MM.1S (cell line): ENCODE measurements at regions not wholly inside any gene's neighbourhood (a gene's known extent, or its start where the extent isn't known, plus 50 kb on each side); places are given as distances from the start of the nearest gene placed in this dataset.
"Not testable (repeated sequence)": the region's sequence is repeated elsewhere in the genome, so short reads cannot be mapped to it uniquely, and the experiment has no call there.

ENCODE experiments used
- DNase-seq: peaks from one replicate; pipeline ENCODE4 v3.0.0-alpha.2; 2015
- H2AFZ ChIP-seq: fragments of 300-600 bp; sonication (generic); 2 replicates; pipeline ENCODE4 v1.6.0; 2016; ENCODE audit warnings: antibody characterized with exemption, low read length
- H3F3A ChIP-seq: fragments of 300-600 bp; sonication (generic); 2 replicates; pipeline ENCODE4 v1.6.1; 2016; ENCODE audit warnings: mild to moderate bottlenecking, antibody characterized with exemption, low read length, moderate library complexity, mixed read lengths; ENCODE audit not compliant: insufficient read depth
- H3K27ac ChIP-seq: fragments of 300-600 bp; sonication (generic); 2 replicates; pipeline ENCODE4 v1.5.1; 2016; ENCODE audit warnings: mild to moderate bottlenecking, low read length
- H3K27me3 ChIP-seq: fragments of 300-600 bp; sonication (generic); replicated peaks from 2 replicates; pipeline ENCODE4 v1.6.0; 2016; ENCODE audit warnings: low read length; ENCODE audit not compliant: insufficient read depth
- H3K36me3 ChIP-seq: fragments of 300-600 bp; sonication (generic); replicated peaks from 2 replicates; pipeline ENCODE4 v1.6.1; 2016; ENCODE audit warnings: mild to moderate bottlenecking, low read length, mixed read lengths; ENCODE audit not compliant: insufficient read depth
- H3K4me1 ChIP-seq: fragments of 300-600 bp; sonication (generic); 2 replicates; pipeline ENCODE4 v1.6.1; 2016; ENCODE audit warnings: low read length, mixed read lengths
- H3K4me2 ChIP-seq: fragments of 300-600 bp; sonication (generic); 2 replicates; pipeline ENCODE4 v1.6.0; 2016; ENCODE audit warnings: low read depth, low read length
- H3K4me3 ChIP-seq: fragments of 300-600 bp; sonication (generic); 2 replicates; pipeline ENCODE4 v1.5.1; 2016; ENCODE audit warnings: low read length, mixed read lengths
- H3K79me2 ChIP-seq: fragments of 300-600 bp; sonication (generic); 2 replicates; pipeline ENCODE4 v1.6.1; 2016; ENCODE audit warnings: mixed run types, low read length, mixed read lengths
- H3K9ac ChIP-seq: fragments of 300-600 bp; sonication (generic); 2 replicates; pipeline ENCODE4 v1.6.1; 2016; ENCODE audit warnings: low read length, mixed read lengths
- H3K9me2 ChIP-seq: fragments of 300-600 bp; sonication (generic); replicated peaks from 2 replicates; pipeline ENCODE4 v1.6.1; 2016; ENCODE audit warnings: mild to moderate bottlenecking, low read length, mixed read lengths; ENCODE audit not compliant: insufficient read depth
- H3K9me3 ChIP-seq: fragments of 300-600 bp; sonication (generic); replicated peaks from 2 replicates; pipeline ENCODE4 v1.6.1; 2016; ENCODE audit warnings: mild to moderate bottlenecking, low read length, mixed read lengths; ENCODE audit not compliant: insufficient read depth
- H4K20me1 ChIP-seq: fragments of 300-600 bp; sonication (generic); 2 replicates; pipeline ENCODE4 v1.6.1; 2016; ENCODE audit warnings: mild to moderate bottlenecking, low read length, moderate library complexity, mixed read lengths; ENCODE audit not compliant: insufficient read depth
- EZH2 ChIP-seq: fragments of 300-600 bp; sonication (generic); optimal IDR thresholded peaks from 2 replicates; pipeline ENCODE3; 2017; ENCODE audit warnings: low read depth, mild to moderate bottlenecking, antibody characterized with exemption, low read length, mixed read lengths
- EZH2phosphoT487 ChIP-seq: fragments of 300-600 bp; sonication (generic); IDR thresholded peaks from 2 replicates; pipeline ENCODE4 v1.6.1; 2018; ENCODE audit warnings: antibody characterized with exemption, low read length
- TF ChIP-seq, protein P1 (sequence below): fragments of 300-600 bp; sonication (generic); IDR thresholded peaks from 2 replicates; pipeline ENCODE4 v1.5.1; 2016; ENCODE audit warnings: antibody characterized with exemption, low read length, mixed read lengths

DNA sequence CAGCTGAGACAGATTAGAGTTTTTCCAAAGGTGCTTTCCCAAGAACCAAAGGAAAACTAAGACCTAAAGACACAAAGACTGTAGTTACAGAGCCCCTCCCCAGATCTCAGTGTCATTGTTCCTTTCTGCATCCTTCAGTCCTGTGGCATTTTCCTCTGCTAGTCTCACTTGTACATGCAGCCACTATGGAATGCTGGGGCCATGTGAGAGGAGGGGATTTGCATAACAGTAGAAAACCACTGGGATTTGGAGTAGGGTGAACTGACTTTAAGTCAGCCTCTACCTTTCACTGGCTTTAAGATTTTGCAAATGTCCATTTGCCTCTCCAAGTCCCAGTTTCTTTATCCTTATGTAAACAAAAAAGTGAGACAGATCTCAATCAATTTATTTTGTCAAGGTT is 119.4 kb upstream of the F3 start:
- Histone ChIP-seq H3K9me3 (no peaks in the 10 kb centered on the region), H3K4me3 (no peak overlapping the region), H3K79me2 (no peaks in the 10 kb centered on the region), H3K4me2 (no peak overlapping the region), H3K9me2 (no peaks in the 10 kb centered on the region), H4K20me1 (no peaks in the 10 kb centered on the region), H3F3A (no peaks in the 10 kb centered on the region), H3K4me1 (no peaks in the 10 kb centered on the region), H2AFZ (no peak overlapping the region), H3K9ac (no peak overlapping the region), H3K27ac (no peak overlapping the region), H3K27me3 (no peaks in the 10 kb centered on the region), H3K36me3 (no peaks in the 10 kb centered on the region)
- TF ChIP-seq, protein P1, sequence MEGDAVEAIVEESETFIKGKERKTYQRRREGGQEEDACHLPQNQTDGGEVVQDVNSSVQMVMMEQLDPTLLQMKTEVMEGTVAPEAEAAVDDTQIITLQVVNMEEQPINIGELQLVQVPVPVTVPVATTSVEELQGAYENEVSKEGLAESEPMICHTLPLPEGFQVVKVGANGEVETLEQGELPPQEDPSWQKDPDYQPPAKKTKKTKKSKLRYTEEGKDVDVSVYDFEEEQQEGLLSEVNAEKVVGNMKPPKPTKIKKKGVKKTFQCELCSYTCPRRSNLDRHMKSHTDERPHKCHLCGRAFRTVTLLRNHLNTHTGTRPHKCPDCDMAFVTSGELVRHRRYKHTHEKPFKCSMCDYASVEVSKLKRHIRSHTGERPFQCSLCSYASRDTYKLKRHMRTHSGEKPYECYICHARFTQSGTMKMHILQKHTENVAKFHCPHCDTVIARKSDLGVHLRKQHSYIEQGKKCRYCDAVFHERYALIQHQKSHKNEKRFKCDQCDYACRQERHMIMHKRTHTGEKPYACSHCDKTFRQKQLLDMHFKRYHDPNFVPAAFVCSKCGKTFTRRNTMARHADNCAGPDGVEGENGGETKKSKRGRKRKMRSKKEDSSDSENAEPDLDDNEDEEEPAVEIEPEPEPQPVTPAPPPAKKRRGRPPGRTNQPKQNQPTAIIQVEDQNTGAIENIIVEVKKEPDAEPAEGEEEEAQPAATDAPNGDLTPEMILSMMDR, result no peak
- no peak for TF ChIP-seq EZH2
- TF ChIP-seq EZH2phosphoT487, result no peak
- no peak for DNase-seq

GRCh38 chr1:94660258-94660657 is 118.7 kb upstream of the F3 start:
- Histone ChIP-seq H3F3A (no peaks in the 10 kb centered on the region), H3K4me1 (no peaks in the 10 kb centered on the region), H3K4me3 (no peak overlapping the region), H3K27me3 (no peaks in the 10 kb centered on the region), H3K4me2 (no peak overlapping the region), H3K27ac (no peak overlapping the region), H4K20me1 (no peaks in the 10 kb centered on the region), H3K9ac (no peak overlapping the region), H2AFZ (no peak overlapping the region), H3K79me2 (no peaks in the 10 kb centered on the region), H3K36me3 (no peaks in the 10 kb centered on the region), H3K9me3 (no peaks in the 10 kb centered on the region), H3K9me2 (no peaks in the 10 kb centered on the region)
- no peak for DNase-seq
- TF ChIP-seq, protein P1, result no peak
- TF ChIP-seq EZH2, result no peak
- TF ChIP-seq EZH2phosphoT487, result no peak

- H3K27me3 ChIP-seq, DNase-seq, H3K4me1 ChIP-seq, H3K9me3 ChIP-seq, H3K9ac ChIP-seq, H3K79me2 ChIP-seq, H3K9me2 ChIP-seq, H3K4me2 ChIP-seq, H4K20me1 ChIP-seq, H3K27ac ChIP-seq, H3K36me3 ChIP-seq, H3F3A ChIP-seq, H2AFZ ChIP-seq, H3K4me3 ChIP-seq: not testable (repeated sequence)
Measured at GRCh38 chr1:94659202-94659601, 117.6 kb upstream of the F3 start.

DNA sequence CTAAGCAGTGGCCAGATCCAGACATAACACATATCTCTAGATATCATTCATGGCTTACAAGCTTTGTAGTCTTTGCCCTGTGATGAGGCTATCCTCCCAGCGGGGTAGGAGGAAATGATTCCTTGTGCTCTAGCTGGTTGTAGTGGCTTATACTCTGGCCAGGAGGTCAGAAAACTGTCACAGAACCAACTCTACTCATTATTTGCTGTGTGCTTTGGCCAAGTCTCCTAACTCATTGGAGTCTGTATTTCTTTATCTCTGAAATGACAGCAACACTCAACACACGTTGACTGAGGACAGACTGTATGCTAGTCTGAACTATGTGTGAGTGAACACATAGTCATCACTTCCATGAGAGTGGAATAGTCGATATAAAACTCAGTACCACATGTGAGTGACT is 116.7 kb upstream of the F3 start:
- Histone ChIP-seq H3K27ac (no peak overlapping the region), H3K4me1 (no peaks in the 10 kb centered on the region), H2AFZ (no peak overlapping the region), H3K9me3 (no peaks in the 10 kb centered on the region), H3F3A (no peaks in the 10 kb centered on the region), H3K27me3 (no peaks in the 10 kb centered on the region), H3K9ac (no peak overlapping the region), H4K20me1 (no peaks in the 10 kb centered on the region), H3K4me3 (no peak overlapping the region), H3K9me2 (no peaks in the 10 kb centered on the region), H3K79me2 (no peaks in the 10 kb centered on the region), H3K4me2 (no peak overlapping the region), H3K36me3 (no peaks in the 10 kb centered on the region)
- DNase-seq, result no peak
- TF ChIP-seq EZH2 (no peak), EZH2phosphoT487 (no peak)
- TF ChIP-seq, protein P1, result no peak

GRCh38 chr1:94657776-94658175 is 116.2 kb upstream of the F3 start:
- not testable (repeated sequence) for H3K27me3 ChIP-seq, H3F3A ChIP-seq, H3K4me2 ChIP-seq, H3K9me2 ChIP-seq, H4K20me1 ChIP-seq, H3K4me3 ChIP-seq, DNase-seq, H3K9me3 ChIP-seq, H3K79me2 ChIP-seq, H3K4me1 ChIP-seq, H2AFZ ChIP-seq, H3K27ac ChIP-seq, H3K36me3 ChIP-seq, H3K9ac ChIP-seq
